ENCODE measurements at regions not wholly inside any gene's neighbourhood (a gene's known extent, or its start where the extent isn't known, plus 50 kb on each side); places are given as distances from the start of the nearest gene placed in this dataset.

- Histone ChIP-seq H3K4me1 (no peaks in the 10 kb centered on the region), H3K9me3 (no peaks in the 10 kb centered on the region), H3K27me3 (no peaks in the 10 kb centered on the region), H3K36me3 (no peaks in the 10 kb centered on the region), H3K4me3 (ENCODE audit: low read depth, low read length) (no peak overlapping the region)
- no peak for DNase-seq
- no peak for TF ChIP-seq CTCF (IDR thresholded peaks at IDR 0.05; ENCODE audit: low read depth, low read length)
Measured at GRCh38 chr10:106439366-106439765, 725.1 kb downstream of the SORCS1 start.

- no peaks in the 10 kb centered on the region for H3K36me3 ChIP-seq
- H3K27me3 ChIP-seq, result no peaks in the 10 kb centered on the region
- H3K4me1 ChIP-seq, result no peaks in the 10 kb centered on the region
- TF ChIP-seq CTCF (IDR thresholded peaks at IDR 0.05; ENCODE audit: low read depth, low read length), result no peak
- no peak overlapping the region for H3K4me3 ChIP-seq (ENCODE audit: low read depth, low read length)
- no peaks in the 10 kb centered on the region for H3K9me3 ChIP-seq
- no peak for DNase-seq
Measured at GRCh38 chr10:106438386-106438785, 726.1 kb downstream of the SORCS1 start.

GRCh38 chr10:106436123-106436715 lies 728.3 kb downstream of the SORCS1 start:
- no peaks in the 10 kb centered on the region for H3K4me1 ChIP-seq
- DNase-seq, result no peak
- no peaks in the 10 kb centered on the region for H3K9me3 ChIP-seq
- no peak overlapping the region for H3K4me3 ChIP-seq (ENCODE audit: low read depth, low read length)
- TF ChIP-seq CTCF (IDR thresholded peaks at IDR 0.05; ENCODE audit: low read depth, low read length), result no peak
- no peaks in the 10 kb centered on the region for H3K36me3 ChIP-seq
- H3K27me3 ChIP-seq, result no peaks in the 10 kb centered on the region

GRCh38 chr10:106435081-106435480 lies 729.4 kb downstream of the SORCS1 start:
- TF ChIP-seq CTCF (IDR thresholded peaks at IDR 0.05; ENCODE audit: low read depth, low read length), result no peak
- Histone ChIP-seq H3K36me3 (no peaks in the 10 kb centered on the region), H3K27me3 (no peaks in the 10 kb centered on the region), H3K9me3 (no peaks in the 10 kb centered on the region), H3K4me1 (no peaks in the 10 kb centered on the region), H3K4me3 (ENCODE audit: low read depth, low read length) (no peak overlapping the region)
- no peak for DNase-seq

GRCh38 chr10:106424981-106425380 lies 739.5 kb downstream of the SORCS1 start:
- Histone ChIP-seq H3K4me3 (ENCODE audit: low read depth, low read length) (no peak overlapping the region), H3K4me1 (no peaks in the 10 kb centered on the region), H3K27me3 (no peaks in the 10 kb centered on the region), H3K36me3 (no peaks in the 10 kb centered on the region), H3K9me3 (no peaks in the 10 kb centered on the region)
- no peak for TF ChIP-seq CTCF (IDR thresholded peaks at IDR 0.05; ENCODE audit: low read depth, low read length)
- no peak for DNase-seq

GRCh38 chr10:106424054-106424453 lies 740.5 kb downstream of the SORCS1 start:
- H3K4me1 ChIP-seq, result no peaks in the 10 kb centered on the region
- H3K36me3 ChIP-seq, result no peaks in the 10 kb centered on the region
- no peaks in the 10 kb centered on the region for H3K9me3 ChIP-seq
- TF ChIP-seq CTCF (IDR thresholded peaks at IDR 0.05; ENCODE audit: low read depth, low read length), result no peak
- no peak for DNase-seq
- no peak overlapping the region for H3K4me3 ChIP-seq (ENCODE audit: low read depth, low read length)
- no peaks in the 10 kb centered on the region for H3K27me3 ChIP-seq

All from BE2C (cell line).